ENCODE measurements at regions not wholly inside any gene's neighbourhood (a gene's known extent, or its start where the extent isn't known, plus 50 kb on each side); places are given as distances from the start of the nearest gene placed in this dataset.

GRCh38 chr2:235325151-235325550, 168.7 kb upstream of the AGAP1 start:
- TF ChIP-seq GABPA (IDR thresholded peaks at IDR 0.05; ENCODE audit: low read depth) = no peak
- TF ChIP-seq CTCF (IDR thresholded peaks at IDR 0.05; ENCODE audit: insufficient read depth, low read length) = no peak
- TF ChIP-seq POLR2AphosphoS5 (IDR thresholded peaks at IDR 0.05; ENCODE audit: low read depth) = no peak
- TF ChIP-seq REST (IDR thresholded peaks at IDR 0.05; ENCODE audit: insufficient replicate concordance, low read depth) = no peak
- no peak for TF ChIP-seq SPI1 (IDR thresholded peaks at IDR 0.05; ENCODE audit: borderline replicate concordance, low read depth)
